Right lung (tissue), 2 donors: ENCODE measurements at regions not wholly inside any gene's neighbourhood (a gene's known extent, or its start where the extent isn't known, plus 50 kb on each side); places are given as distances from the start of the nearest gene placed in this dataset.
A peak's percentile ranks its signal among the peaks of the same experiment; 100 is the strongest.
"Not testable (repeated sequence)": the region's sequence is repeated elsewhere in the genome, so short reads cannot be mapped to it uniquely, and the experiment has no call there.

Source experiments
- DNase-seq, 2 donors: peaks; one replicate each; pipeline ENCODE4 v3.0.0-alpha.2; 2013

DNA sequence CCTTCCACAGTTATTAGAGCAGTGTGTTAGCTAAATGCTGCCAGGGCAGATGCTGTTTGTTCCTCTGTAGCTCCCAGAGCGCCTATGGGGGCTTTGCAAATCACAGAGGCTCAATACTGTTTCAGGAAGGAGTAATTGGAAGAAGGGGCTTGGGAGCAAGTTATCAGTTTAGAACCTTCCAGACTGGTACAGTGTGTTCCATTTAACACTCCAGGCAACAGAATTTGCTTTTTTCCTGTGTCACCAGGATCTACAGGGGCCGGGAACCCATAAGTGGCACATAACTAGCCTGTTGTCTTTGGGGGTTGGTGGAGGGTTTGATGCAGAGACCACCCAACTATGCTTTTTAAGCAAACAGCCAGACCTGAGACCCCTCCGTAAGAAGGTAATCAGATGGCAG lies 307.3 kb upstream of the KCNN2 start:
- DNase-seq = no peak

GRCh38 chr5:114055318-114056184 lies 306.3 kb upstream of the KCNN2 start:
- DNase-seq = peak; percentile 72 to 73

GRCh38 chr5:114056185-114056538 lies 305.7 kb upstream of the KCNN2 start:
- DNase-seq = no peak

GRCh38 chr5:114060866-114061265 lies 301.0 kb upstream of the KCNN2 start:
- DNase-seq = no peak

DNA sequence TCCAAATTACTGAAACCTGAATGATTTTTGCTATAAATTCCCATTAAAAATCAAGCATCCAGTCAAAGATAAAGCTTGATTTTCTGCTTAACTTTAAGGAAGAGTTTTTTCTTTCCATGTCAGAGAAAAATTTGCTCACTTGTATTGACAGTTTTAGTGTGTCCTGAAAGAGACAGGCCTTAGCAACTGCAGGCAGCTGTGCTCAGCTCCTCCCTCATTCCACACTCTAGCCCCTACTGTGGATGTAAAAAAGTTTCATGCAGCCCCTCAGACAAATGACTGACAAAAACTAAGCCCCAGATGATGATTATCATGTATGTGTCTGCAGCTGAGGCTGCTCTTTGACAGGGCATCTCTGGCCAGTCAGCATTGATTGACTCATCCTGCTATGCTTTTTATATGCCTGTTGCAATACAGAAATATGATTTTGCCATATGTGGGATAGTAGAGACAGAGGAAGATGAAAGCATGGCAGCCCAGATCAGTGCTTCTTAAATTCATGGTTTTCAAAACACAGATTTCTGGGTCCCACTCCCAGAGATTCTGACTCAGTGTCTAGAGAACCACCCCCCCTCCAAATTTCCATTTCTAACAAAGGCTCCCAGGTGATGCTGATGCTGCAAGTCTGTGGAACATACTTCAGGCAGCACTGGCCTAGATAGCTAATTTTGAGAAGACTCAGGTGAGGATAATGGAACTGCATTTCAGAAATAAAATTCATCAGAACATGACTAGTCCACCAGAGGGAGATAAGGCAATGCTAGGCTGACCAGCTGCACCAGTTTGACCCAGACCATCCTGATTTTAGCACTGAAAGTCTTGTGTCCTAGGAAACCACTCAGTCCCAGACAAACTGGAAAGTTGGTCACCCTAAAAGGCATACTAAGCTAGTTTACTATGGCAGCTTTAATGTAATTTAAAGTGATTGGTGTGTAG lies 298.7 kb upstream of the KCNN2 start:
- DNase-seq = no peak

GRCh38 chr5:114065912-114066311 lies 296.0 kb upstream of the KCNN2 start:
- DNase-seq = no peak

GRCh38 chr5:114070093-114070722 lies 291.7 kb upstream of the KCNN2 start:
- DNase-seq = no peak

GRCh38 chr5:114089259-114089658 lies 272.6 kb upstream of the KCNN2 start:
- no peak for DNase-seq

GRCh38 chr5:114097570-114097969 lies 264.3 kb upstream of the KCNN2 start:
- no peak for DNase-seq

- no peak for DNase-seq
These were observed 262.7 kb upstream of the KCNN2 start for GRCh38 chr5:114099161-114099560.

- DNase-seq = no peak
These were observed 260.7 kb upstream of the KCNN2 start for GRCh38 chr5:114101153-114101552.

- no peak for DNase-seq
These were observed 248.3 kb upstream of the KCNN2 start for GRCh38 chr5:114113604-114114003.

- DNase-seq = no peak
These were observed 244.9 kb upstream of the KCNN2 start for GRCh38 chr5:114116981-114117380.

DNA sequence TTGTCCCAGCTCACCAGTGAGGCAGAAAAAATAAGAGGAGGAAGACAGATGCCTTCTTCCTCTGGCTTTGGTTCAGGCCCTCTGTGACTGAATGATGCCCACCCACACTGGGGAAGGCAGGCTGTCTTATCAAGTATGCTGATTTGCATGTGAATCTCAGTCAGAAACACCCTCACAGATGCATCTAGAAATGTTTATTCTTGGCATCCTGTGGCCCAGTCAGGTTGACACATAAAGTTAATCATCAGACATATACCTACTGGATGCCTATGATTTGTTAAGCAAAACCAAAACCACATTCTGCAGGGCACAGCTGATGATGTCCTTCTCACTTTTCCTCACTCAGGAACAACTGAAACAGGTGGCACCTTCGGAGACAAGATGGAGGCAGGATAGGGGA lies 243.4 kb upstream of the KCNN2 start:
- no peak for DNase-seq

GRCh38 chr5:114120166-114120565 lies 241.7 kb upstream of the KCNN2 start:
- DNase-seq = no peak

- no peak for DNase-seq
These were observed 239.0 kb upstream of the KCNN2 start for GRCh38 chr5:114122852-114123251.

GRCh38 chr5:114123654-114124053 lies 238.2 kb upstream of the KCNN2 start:
- DNase-seq = no peak

- DNase-seq = no peak
These were observed 215.5 kb upstream of the KCNN2 start for GRCh38 chr5:114146398-114146797.

DNA sequence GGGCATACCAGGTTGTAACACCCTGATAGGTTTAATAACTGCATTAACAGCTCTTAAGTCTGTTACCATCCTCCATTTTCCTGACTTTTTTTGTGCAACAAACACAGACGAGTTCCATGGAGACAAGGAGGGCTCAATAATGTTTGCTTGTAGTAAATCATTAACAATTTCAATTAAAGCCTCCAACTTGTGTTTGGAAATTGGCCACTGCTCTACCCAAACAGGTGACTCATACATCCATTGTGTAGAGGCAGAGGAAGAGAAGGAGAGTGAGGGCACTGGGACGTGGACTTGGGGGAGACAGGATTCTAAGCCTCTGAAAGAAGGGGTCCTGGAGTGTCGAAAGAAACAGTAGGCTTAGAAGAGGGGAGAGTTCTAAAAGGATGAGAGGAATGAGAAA lies 213.6 kb upstream of the KCNN2 start:
- DNase-seq = peak in 1 of 2 donors; percentile 0

- DNase-seq = not testable (repeated sequence)
These were observed 213.1 kb upstream of the KCNN2 start for GRCh38 chr5:114148728-114149127.

DNA sequence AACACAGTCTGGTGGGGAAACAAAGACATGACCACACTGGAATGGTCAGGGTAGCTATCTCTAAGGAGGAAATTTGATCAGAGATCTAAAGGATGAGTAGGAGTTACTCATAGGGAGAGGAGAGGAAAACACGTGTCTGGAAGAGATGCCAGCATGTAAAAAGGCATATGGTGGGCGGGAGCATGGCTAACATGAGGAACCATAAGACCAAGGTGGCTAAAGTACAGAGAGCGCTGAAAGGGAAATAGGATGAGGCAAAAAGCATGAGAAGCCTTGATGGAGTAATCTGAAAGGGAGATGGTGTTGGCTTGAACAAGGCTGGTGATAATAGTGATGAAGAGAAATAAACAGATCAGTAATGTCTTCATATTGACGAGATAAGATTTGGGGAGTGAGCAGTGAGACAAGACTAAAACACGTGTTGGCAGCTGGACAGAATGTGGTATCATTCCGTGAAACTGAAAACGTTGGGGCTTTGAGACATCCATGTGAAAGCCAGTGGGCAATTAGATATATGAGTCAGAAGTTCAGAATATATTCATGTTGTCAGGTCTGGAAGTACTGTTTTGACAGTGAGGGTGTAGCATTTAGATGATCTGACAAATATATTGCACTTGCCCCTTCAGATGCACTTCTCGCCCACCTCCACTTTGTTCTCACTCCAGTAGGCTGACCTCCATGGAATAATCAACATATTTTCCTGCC lies 209.1 kb upstream of the KCNN2 start:
- no peak for DNase-seq

GRCh38 chr5:114153392-114153791 lies 208.5 kb upstream of the KCNN2 start:
- DNase-seq = no peak
